Colonic mucosa (tissue), 4 donors: ENCODE measurements at regions not wholly inside any gene's neighbourhood (a gene's known extent, or its start where the extent isn't known, plus 50 kb on each side); places are given as distances from the start of the nearest gene placed in this dataset.
"Not testable (repeated sequence)": the region's sequence is repeated elsewhere in the genome, so short reads cannot be mapped to it uniquely, and the experiment has no call there.

Source experiments
- DNase-seq: peaks from one replicate; pipeline ENCODE4 v3.0.0-alpha.2; 2020
- H3K27ac ChIP-seq: fragments of 200-600 bp; one replicate; pipeline ENCODE4 v1.8.0; 2021
- H3K27me3 ChIP-seq: fragments of 200-600 bp; one replicate; pipeline ENCODE4 v1.8.0; 2021
- H3K36me3 ChIP-seq: fragments of 200-600 bp; one replicate; pipeline ENCODE4 v1.8.0; 2021
- H3K4me1 ChIP-seq: fragments of 200-600 bp; one replicate; pipeline ENCODE4 v1.8.0; 2021; ENCODE audit warnings: mild to moderate bottlenecking
- H3K4me3 ChIP-seq: fragments of 200-600 bp; one replicate; pipeline ENCODE4 v1.8.0; 2021
- H3K9ac ChIP-seq, 2 donors: one replicate each; pipeline ENCODE4 v1.7.0; 2013; ENCODE audit warnings: control low read depth in 2 of 2, low read depth in 2 of 2, low read length in 2 of 2
- H3K9me3 ChIP-seq: fragments of 200-600 bp; one replicate; pipeline ENCODE4 v1.8.0; 2021
- intact Hi-C: fragments of 100-400 bp; cut with DNase I; formaldehyde crosslinking; loops from one replicate; pipeline ENCODE4 v1.14.1; 2022
- TF ChIP-seq, protein P1 (sequence below): fragments of 200-600 bp; IDR thresholded peaks from one replicate; pipeline ENCODE4 v1.8.0; 2022; ENCODE audit warnings: antibody characterized with exemption, mild to moderate bottlenecking
- donor health status: healthy.
- donor health status: DM: no; HTN: no; CAD: no.
- donor health status: DM: no; HTN: no; CAD: no.

DNA sequence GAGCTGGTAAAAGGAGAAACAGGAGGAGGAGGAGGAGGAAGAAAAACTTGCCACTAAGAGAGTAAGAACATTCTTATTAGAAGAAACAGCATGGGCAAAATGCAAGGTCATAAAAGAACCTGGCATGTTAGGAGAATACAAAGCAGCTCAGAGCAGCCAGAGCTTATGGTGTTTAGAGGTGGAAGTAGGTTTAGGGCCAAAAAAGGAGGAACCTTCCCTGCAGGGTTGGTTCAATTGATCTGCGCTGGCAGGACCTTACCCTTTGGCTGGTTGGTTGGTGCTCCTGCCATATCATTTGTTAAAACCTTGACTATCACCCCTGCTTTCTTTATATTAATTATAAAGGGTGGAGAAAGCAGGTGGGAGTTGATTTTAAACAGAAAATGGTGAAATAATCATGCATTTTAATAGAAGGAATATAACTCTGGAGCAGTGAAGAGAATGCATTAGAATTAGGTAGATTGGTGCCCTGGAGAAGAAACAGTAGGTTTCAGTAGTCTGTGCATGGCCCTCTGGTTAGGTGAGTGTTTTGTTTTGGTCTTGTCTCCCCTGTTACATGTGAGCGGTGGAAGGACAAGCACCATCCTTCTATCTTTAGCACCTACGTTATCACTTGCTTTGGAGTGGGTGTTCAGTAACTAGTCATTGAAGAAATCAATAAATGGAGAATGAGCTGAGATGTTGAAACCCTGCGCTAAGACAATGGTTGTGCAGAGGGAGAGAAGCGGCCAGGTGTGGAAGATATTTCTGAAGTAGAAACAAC is 110.4 kb upstream of the NGF start:
- H3K4me3 ChIP-seq: no peak overlapping the region
- no peak for DNase-seq
- no peak overlapping the region for H3K27ac ChIP-seq
- no peaks in the 10 kb centered on the region for H3K36me3 ChIP-seq
- H3K4me1 ChIP-seq: no peaks in the 10 kb centered on the region
- intact Hi-C loops: no loop called here
- H3K9me3 ChIP-seq: no peaks in the 10 kb centered on the region
- no peak overlapping the region for H3K9ac ChIP-seq
- TF ChIP-seq, protein P1, sequence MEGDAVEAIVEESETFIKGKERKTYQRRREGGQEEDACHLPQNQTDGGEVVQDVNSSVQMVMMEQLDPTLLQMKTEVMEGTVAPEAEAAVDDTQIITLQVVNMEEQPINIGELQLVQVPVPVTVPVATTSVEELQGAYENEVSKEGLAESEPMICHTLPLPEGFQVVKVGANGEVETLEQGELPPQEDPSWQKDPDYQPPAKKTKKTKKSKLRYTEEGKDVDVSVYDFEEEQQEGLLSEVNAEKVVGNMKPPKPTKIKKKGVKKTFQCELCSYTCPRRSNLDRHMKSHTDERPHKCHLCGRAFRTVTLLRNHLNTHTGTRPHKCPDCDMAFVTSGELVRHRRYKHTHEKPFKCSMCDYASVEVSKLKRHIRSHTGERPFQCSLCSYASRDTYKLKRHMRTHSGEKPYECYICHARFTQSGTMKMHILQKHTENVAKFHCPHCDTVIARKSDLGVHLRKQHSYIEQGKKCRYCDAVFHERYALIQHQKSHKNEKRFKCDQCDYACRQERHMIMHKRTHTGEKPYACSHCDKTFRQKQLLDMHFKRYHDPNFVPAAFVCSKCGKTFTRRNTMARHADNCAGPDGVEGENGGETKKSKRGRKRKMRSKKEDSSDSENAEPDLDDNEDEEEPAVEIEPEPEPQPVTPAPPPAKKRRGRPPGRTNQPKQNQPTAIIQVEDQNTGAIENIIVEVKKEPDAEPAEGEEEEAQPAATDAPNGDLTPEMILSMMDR: no peak
- H3K27me3 ChIP-seq: no peaks in the 10 kb centered on the region

DNA sequence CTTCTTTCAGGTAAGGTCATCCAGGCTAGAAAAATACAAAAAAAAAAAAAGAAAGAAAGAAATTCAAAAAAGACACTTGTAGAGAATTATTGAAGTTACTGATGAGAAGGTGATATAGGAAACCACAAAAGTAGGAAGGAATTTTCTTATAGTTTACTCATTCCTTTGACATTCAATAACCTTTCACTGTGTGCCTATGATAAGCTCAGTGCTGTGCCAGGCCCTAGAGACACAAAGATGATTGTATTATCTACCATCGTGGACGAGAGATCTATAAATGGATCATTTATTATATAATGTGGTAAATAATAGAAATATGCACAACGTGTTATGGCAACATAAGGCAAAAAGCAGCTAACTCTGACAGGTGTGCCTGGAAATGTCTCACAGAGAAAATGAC is 109.6 kb upstream of the NGF start:
- H3K27ac ChIP-seq: no peak overlapping the region
- H3K9me3 ChIP-seq: no peaks in the 10 kb centered on the region
- H3K9ac ChIP-seq: no peak overlapping the region
- no peak for DNase-seq
- TF ChIP-seq, protein P1: no peak
- intact Hi-C loops: no loop called here
- no peaks in the 10 kb centered on the region for H3K4me1 ChIP-seq
- H3K36me3 ChIP-seq: no peaks in the 10 kb centered on the region
- no peak overlapping the region for H3K4me3 ChIP-seq
- H3K27me3 ChIP-seq: no peaks in the 10 kb centered on the region

DNA sequence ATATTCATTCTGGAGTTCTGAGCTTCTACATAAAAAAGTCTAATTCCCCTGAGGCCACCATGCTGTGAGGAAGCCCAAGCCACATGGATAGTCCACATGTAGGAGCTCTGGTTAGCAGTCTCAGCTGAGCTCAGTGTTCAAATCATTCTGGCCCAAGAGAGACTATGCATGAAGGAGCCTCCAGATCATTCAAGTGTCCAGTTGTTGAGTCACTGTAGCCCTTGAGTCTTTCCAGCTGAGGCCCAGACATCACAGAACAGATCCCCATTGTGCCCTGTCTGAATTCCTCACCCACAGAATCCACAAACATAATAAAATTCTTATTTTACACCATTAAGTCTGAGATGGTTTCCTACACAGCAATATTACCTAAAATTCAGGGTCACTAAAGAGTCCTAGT is 107.0 kb upstream of the NGF start:
- intact Hi-C loops: no loop called here
- no peaks in the 10 kb centered on the region for H3K36me3 ChIP-seq
- TF ChIP-seq, protein P1: no peak

DNA sequence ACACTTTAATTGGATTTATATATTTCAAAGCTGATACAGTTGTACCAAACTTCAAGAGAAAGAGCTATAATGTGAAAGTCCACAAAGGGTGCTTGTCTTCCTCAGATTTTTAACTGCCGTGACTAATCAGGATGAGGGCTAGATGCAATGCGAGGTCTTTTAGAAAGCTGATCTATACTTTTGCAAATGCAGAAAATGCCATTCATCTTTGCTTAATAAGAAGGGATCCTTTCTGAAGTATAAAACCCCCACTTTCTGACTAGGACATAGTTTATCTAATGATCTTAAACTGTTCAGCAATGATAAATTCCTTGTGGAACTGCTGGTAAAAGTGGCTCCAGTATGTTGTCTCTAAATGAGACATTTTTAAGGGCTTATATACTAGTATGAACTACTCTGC is 102.7 kb upstream of the NGF start:
- intact Hi-C loops: no loop called here
- TF ChIP-seq, protein P1: no peak
- no peaks in the 10 kb centered on the region for H3K36me3 ChIP-seq
- no peak overlapping the region for H3K4me3 ChIP-seq
- H3K27me3 ChIP-seq: no peaks in the 10 kb centered on the region
- H3K27ac ChIP-seq: no peak overlapping the region
- H3K9me3 ChIP-seq: no peaks in the 10 kb centered on the region
- DNase-seq: no peak
- H3K4me1 ChIP-seq: no peaks in the 10 kb centered on the region
- no peak overlapping the region for H3K9ac ChIP-seq

More for the DNA sequence above, 107.0 kb upstream of the NGF start:
- no peak overlapping the region for H3K4me3 ChIP-seq
- no peak for DNase-seq
- H3K27me3 ChIP-seq: no peaks in the 10 kb centered on the region
- H3K27ac ChIP-seq: no peak overlapping the region
- no peak overlapping the region for H3K9ac ChIP-seq
- no peaks in the 10 kb centered on the region for H3K4me1 ChIP-seq
- H3K9me3 ChIP-seq: no peaks in the 10 kb centered on the region

DNA sequence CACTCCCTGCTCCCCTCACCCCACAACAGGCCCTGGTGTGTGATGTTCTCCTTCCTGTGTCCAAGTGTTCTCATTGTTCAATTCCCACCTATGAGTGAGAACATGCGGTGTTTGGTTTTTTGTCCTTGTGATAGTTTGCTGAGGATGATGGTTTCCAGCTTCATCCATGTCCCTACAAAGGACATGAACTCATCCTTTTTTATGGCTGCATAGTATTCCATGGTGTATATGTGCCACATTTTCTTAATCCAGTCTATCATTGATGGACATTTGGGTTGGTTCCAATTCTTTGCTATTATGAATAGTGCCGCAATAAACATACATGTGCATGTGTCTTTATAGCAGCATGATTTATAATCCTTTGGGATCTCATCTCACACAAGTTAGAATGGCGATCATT is 101.5 kb upstream of the NGF start:
- H3K27me3 ChIP-seq, DNase-seq, intact Hi-C loops, H3K4me3 ChIP-seq, H3K9ac ChIP-seq, H3K36me3 ChIP-seq, H3K9me3 ChIP-seq, H3K27ac ChIP-seq, H3K4me1 ChIP-seq: not testable (repeated sequence)

DNA sequence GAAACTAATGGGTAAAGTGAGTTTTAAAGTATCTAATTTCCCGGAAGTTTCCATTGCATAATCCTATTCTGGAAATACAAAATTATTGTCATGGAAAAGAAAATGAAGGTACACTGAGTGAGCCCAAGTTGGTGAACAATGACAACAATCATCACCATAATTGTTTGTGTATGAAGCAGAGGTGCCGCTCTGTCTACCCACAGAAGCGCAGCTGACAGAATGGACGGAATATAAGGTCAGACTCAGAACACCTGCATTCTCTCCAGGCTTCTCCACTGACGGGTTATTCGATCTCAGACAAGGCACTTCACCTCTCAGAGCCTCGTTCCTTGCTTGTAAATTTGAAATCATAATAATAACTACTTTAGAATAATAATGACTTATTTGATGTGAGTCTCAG is 99.1 kb upstream of the NGF start:
- no peaks in the 10 kb centered on the region for H3K36me3 ChIP-seq

More for the DNA sequence above, 99.1 kb upstream of the NGF start:
- no peak for DNase-seq
- no peak overlapping the region for H3K27ac ChIP-seq
- H3K4me1 ChIP-seq: no peaks in the 10 kb centered on the region
- intact Hi-C loops: no loop called here
- no peaks in the 10 kb centered on the region for H3K27me3 ChIP-seq
- H3K4me3 ChIP-seq: no peak overlapping the region
- TF ChIP-seq, protein P1: no peak
- H3K9me3 ChIP-seq: no peaks in the 10 kb centered on the region
- H3K9ac ChIP-seq: no peak overlapping the region
